Neural progenitor cell (in vitro differentiated cells): ENCODE measurements at regions not wholly inside any gene's neighbourhood (a gene's known extent, or its start where the extent isn't known, plus 50 kb on each side); places are given as distances from the start of the nearest gene placed in this dataset.

Source experiments
- DNase-seq: peaks from one replicate; pipeline ENCODE4 v3.0.0-alpha.2; 2016; ENCODE audit warnings: low spot score
- H2AFZ ChIP-seq: fragments of 200-600 bp; sonication (generic); replicated peaks from 2 replicates; pipeline ENCODE4 v1.6.1; 2016; ENCODE audit warnings: antibody characterized with exemption
- H3F3A ChIP-seq: fragments of 200-600 bp; sonication (generic); 2 replicates; pipeline ENCODE4 v1.6.1; 2016; ENCODE audit warnings: antibody characterized with exemption, low read depth
- H3K27ac ChIP-seq: fragments of 200-600 bp; sonication (generic); 2 replicates; pipeline ENCODE4 v1.5.1; 2016; ENCODE audit warnings: mild to moderate bottlenecking
- H3K27me3 ChIP-seq: fragments of 200-600 bp; sonication (generic); 2 replicates; pipeline ENCODE4 v1.6.1; 2016; ENCODE audit warnings: mild to moderate bottlenecking, moderate library complexity
- H3K36me3 ChIP-seq: fragments of 200-600 bp; sonication (generic); 2 replicates; pipeline ENCODE4 v1.5.1; 2016
- H3K4me1 ChIP-seq: fragments of 200-600 bp; sonication (generic); 2 replicates; pipeline ENCODE4 v1.6.1; 2016; ENCODE audit warnings: mixed run types
- H3K4me2 ChIP-seq: fragments of 200-600 bp; sonication (generic); 2 replicates; pipeline ENCODE4 v1.6.1; 2016
- H3K4me3 ChIP-seq: fragments of 200-600 bp; sonication (generic); 2 replicates; pipeline ENCODE4 v1.5.1; 2016
- H3K79me2 ChIP-seq: fragments of 200-600 bp; sonication (generic); 2 replicates; pipeline ENCODE4 v1.6.1; 2016; ENCODE audit warnings: low read depth
- H3K9ac ChIP-seq: fragments of 200-600 bp; sonication (generic); 2 replicates; pipeline ENCODE4 v1.6.1; 2016
- H3K9me3 ChIP-seq: fragments of 200-600 bp; sonication (generic); 2 replicates; pipeline ENCODE4 v1.5.1; 2016; ENCODE audit warnings: low read depth
- H4K20me1 ChIP-seq: fragments of 200-600 bp; sonication (generic); 2 replicates; pipeline ENCODE4 v1.6.1; 2016; ENCODE audit warnings: low read depth
- H3K27ac Mint-ChIP-seq: 3 replicates; pipeline ENCODE4 v1.8.0; 2021; ENCODE audit warnings: mixed read lengths
- H3K27me3 Mint-ChIP-seq: 2 replicates; pipeline ENCODE4 v1.8.0; 2022; ENCODE audit warnings: low read depth, mild to moderate bottlenecking, inconsistent platforms, moderate library complexity, mixed read lengths; ENCODE audit not compliant: insufficient read depth
- H3K36me3 Mint-ChIP-seq: 3 replicates; pipeline ENCODE4 v1.8.0; 2021; ENCODE audit warnings: mixed read lengths
- H3K4me1 Mint-ChIP-seq: 3 replicates; pipeline ENCODE4 v1.8.0; 2021; ENCODE audit warnings: mixed read lengths
- H3K4me3 Mint-ChIP-seq: 3 replicates; pipeline ENCODE4 v1.8.0; 2021; ENCODE audit warnings: mild to moderate bottlenecking, moderate library complexity, mixed read lengths
- H3K9me3 Mint-ChIP-seq: 3 replicates; pipeline ENCODE4 v1.8.0; 2020; ENCODE audit warnings: mixed read lengths
- EZH2 ChIP-seq: fragments of 200-600 bp; sonication (generic); IDR thresholded peaks from 2 replicates; pipeline ENCODE4 v1.6.1; 2017; ENCODE audit warnings: antibody characterized with exemption, mild to moderate bottlenecking, moderate library complexity
- EZH2phosphoT487 ChIP-seq: fragments of 200-600 bp; sonication (generic); IDR thresholded peaks from 2 replicates; pipeline ENCODE4 v1.6.1; 2017; ENCODE audit warnings: antibody characterized with exemption
- TF ChIP-seq, protein P1 (sequence below): fragments of 200-600 bp; sonication (generic); IDR thresholded peaks from 2 replicates; pipeline ENCODE4 v1.5.1; 2017; ENCODE audit warnings: antibody characterized with exemption, mild to moderate bottlenecking

DNA sequence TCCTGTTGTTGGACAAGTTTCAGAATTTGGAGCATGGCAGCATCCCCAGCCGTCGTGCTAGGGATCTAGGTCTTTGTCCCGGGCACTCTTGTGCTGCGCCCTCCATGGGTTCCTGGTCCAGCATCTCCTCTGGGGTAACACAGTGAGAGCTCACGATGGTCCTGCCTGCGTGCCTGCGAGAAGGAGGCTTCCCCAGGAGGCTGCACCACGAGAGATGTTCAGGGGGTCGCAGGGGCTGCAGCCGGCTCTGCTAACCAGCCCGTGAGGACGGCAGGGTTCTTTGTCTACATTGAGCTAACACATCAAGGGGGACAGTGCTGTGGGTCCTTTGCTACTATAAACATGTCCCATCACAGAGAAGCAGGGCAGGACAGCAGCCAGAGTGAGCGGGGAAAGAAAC is 103.9 kb upstream of the SOX1 start:
- Histone ChIP-seq H3K27ac (no peak overlapping the region), H3K4me3 (no peak overlapping the region), H3K9ac (no peak overlapping the region), H3K9me3 (no peaks in the 10 kb centered on the region), H3K4me2 (no peak overlapping the region), H3K27me3 (no peaks in the 10 kb centered on the region), H2AFZ (no peak overlapping the region), H4K20me1 (no peaks in the 10 kb centered on the region), H3F3A (no peaks in the 10 kb centered on the region), H3K79me2 (no peaks in the 10 kb centered on the region), H3K4me1 (no peaks in the 10 kb centered on the region), H3K36me3 (no peaks in the 10 kb centered on the region)
- H3K9me3 Mint-ChIP-seq: peaks cover 2% of the 10 kb centered on the region
- no peaks in the 10 kb centered on the region for H3K36me3 Mint-ChIP-seq
- no peak for TF ChIP-seq EZH2phosphoT487
- TF ChIP-seq, protein P1, sequence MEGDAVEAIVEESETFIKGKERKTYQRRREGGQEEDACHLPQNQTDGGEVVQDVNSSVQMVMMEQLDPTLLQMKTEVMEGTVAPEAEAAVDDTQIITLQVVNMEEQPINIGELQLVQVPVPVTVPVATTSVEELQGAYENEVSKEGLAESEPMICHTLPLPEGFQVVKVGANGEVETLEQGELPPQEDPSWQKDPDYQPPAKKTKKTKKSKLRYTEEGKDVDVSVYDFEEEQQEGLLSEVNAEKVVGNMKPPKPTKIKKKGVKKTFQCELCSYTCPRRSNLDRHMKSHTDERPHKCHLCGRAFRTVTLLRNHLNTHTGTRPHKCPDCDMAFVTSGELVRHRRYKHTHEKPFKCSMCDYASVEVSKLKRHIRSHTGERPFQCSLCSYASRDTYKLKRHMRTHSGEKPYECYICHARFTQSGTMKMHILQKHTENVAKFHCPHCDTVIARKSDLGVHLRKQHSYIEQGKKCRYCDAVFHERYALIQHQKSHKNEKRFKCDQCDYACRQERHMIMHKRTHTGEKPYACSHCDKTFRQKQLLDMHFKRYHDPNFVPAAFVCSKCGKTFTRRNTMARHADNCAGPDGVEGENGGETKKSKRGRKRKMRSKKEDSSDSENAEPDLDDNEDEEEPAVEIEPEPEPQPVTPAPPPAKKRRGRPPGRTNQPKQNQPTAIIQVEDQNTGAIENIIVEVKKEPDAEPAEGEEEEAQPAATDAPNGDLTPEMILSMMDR: no peak
- peaks cover 7% of the 10 kb centered on the region for H3K27me3 Mint-ChIP-seq
- no peak overlapping the region for H3K4me3 Mint-ChIP-seq
- no peak overlapping the region for H3K27ac Mint-ChIP-seq
- no peak for DNase-seq
- peaks cover 5% of the 10 kb centered on the region for H3K4me1 Mint-ChIP-seq

DNA sequence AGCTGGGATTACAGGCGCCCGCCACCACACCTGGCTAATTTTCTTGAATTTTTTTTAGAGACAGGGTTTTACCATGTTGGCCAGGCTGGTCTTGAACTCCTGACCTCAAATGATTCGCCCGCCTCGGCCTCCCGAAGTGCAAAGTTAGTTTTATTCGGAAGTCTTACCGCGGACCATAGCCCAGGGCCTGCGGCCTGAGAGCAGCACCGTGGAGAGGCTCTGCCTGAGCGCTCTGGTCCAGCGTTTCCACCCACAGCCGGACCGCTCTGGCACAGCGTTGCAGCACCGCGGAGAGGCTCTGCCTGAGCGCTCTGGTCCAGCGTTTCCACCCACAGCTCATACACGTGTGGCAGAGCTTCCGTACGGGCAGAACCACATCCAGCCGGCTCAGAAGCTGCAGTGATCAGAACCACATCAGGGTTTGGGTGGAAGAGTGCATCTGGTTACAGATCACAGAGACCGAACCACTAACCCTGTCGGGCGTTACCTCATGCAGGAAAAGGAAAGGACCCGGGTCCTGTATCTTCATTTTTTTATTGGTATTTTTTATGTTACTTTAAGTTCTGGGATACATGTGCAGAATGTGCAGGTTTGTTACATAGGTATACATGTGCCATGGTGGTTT is 102.4 kb upstream of the SOX1 start:
- Histone ChIP-seq H3K9me3 (no peaks in the 10 kb centered on the region), H3K36me3 (no peaks in the 10 kb centered on the region), H3K79me2 (no peaks in the 10 kb centered on the region), H3K4me1 (no peaks in the 10 kb centered on the region), H3K4me2 (no peak overlapping the region), H3K9ac (no peak overlapping the region), H4K20me1 (no peaks in the 10 kb centered on the region), H3K4me3 (no peak overlapping the region), H3K27me3 (no peaks in the 10 kb centered on the region), H2AFZ (no peak overlapping the region), H3F3A (no peaks in the 10 kb centered on the region), H3K27ac (no peak overlapping the region)
- H3K4me1 Mint-ChIP-seq: peaks cover 5% of the 10 kb centered on the region
- no peak overlapping the region for H3K4me3 Mint-ChIP-seq
- H3K27ac Mint-ChIP-seq: no peak overlapping the region
- H3K36me3 Mint-ChIP-seq: no peaks in the 10 kb centered on the region
- no peak for DNase-seq
- TF ChIP-seq EZH2phosphoT487 (no peak), EZH2 (no peak)
- TF ChIP-seq, protein P1: no peak
- peaks cover 2% of the 10 kb centered on the region for H3K9me3 Mint-ChIP-seq
- peaks cover 7% of the 10 kb centered on the region for H3K27me3 Mint-ChIP-seq

GRCh38 chr13:111965466-111966214 is 101.3 kb upstream of the SOX1 start:
- TF ChIP-seq EZH2: no peak
- TF ChIP-seq EZH2phosphoT487: no peak
- TF ChIP-seq, protein P1: no peak
- Histone ChIP-seq H3K27ac (no peak overlapping the region), H4K20me1 (no peaks in the 10 kb centered on the region), H3K9me3 (no peaks in the 10 kb centered on the region), H3K4me1 (no peaks in the 10 kb centered on the region), H3F3A (no peaks in the 10 kb centered on the region), H3K9ac (no peak overlapping the region), H3K27me3 (no peaks in the 10 kb centered on the region), H3K79me2 (no peaks in the 10 kb centered on the region), H3K36me3 (no peaks in the 10 kb centered on the region), H3K4me2 (no peak overlapping the region), H2AFZ (no peak overlapping the region), H3K4me3 (no peak overlapping the region)
- Mint-ChIP-seq H3K36me3 (no peaks in the 10 kb centered on the region), H3K27ac (no peak overlapping the region), H3K9me3 (peaks cover 2% of the 10 kb centered on the region), H3K4me1 (peaks cover 5% of the 10 kb centered on the region), H3K27me3 (peaks cover 7% of the 10 kb centered on the region), H3K4me3 (no peak overlapping the region)
- DNase-seq: no peak
